ENCODE measurements at regions not wholly inside any gene's neighbourhood (a gene's known extent, or its start where the extent isn't known, plus 50 kb on each side); places are given as distances from the start of the nearest gene placed in this dataset.

- no peaks in the 10 kb centered on the region for H3K9me2 ChIP-seq (ENCODE audit: insufficient read depth, low read length)
Observed at GRCh38 chr6:15948930-15949900, 179.7 kb upstream of the MYLIP start.

GRCh38 chr6:15947923-15948322 lies 181.0 kb upstream of the MYLIP start:
- no peak overlapping the region for H3K4me2 ChIP-seq (ENCODE audit: low read length)
- peaks cover 16% of the 10 kb centered on the region for H3K4me1 ChIP-seq (ENCODE audit: insufficient read depth, low read length, poor library complexity, severe bottlenecking)
- H3K9me3 ChIP-seq (ENCODE audit: low read length): no peaks in the 10 kb centered on the region
- no peaks in the 10 kb centered on the region for H3K9me2 ChIP-seq (ENCODE audit: insufficient read depth, low read length)
- no peak overlapping the region for H3K4me3 ChIP-seq (ENCODE audit: low read depth, low read length, poor library complexity, severe bottlenecking)
- POLR2A ChIA-PET: no interaction called here
- no peaks in the 10 kb centered on the region for H4K20me1 ChIP-seq (ENCODE audit: insufficient read depth, low read length)
- BruUV-seq (replicated peaks): no TSS peak
- intact Hi-C loops (cut with micrococcal nuclease; ENCODE audit: unreplicated experiment): no loop called here
- H2AFZ ChIP-seq (ENCODE audit: low read length): no peak overlapping the region
- no peaks in the 10 kb centered on the region for H3K79me2 ChIP-seq (ENCODE audit: insufficient read depth, low read depth, low read length)
- CTCF ChIA-PET (ENCODE audit: unreplicated experiment): no interaction called here
- H3K27ac ChIP-seq (ENCODE audit: low read depth, low read length, poor library complexity, severe bottlenecking): no peak overlapping the region
- DNase-seq (ENCODE audit: low spot score): no peak
- no peaks in the 10 kb centered on the region for H3K36me3 ChIP-seq (ENCODE audit: insufficient read depth, low read length)
- TF ChIP-seq CTCF (conservative IDR thresholded peaks at IDR 0.05; ENCODE audit: low read length) (no peak), EZH2phosphoT487 (IDR thresholded peaks at IDR 0.05; ENCODE audit: borderline replicate concordance, low read depth, low read length) (no peak)

More at GRCh38 chr6:15948930-15949900, 179.7 kb upstream of the MYLIP start:
- DNase-seq (ENCODE audit: low spot score): no peak
- H3K79me2 ChIP-seq (ENCODE audit: insufficient read depth, low read depth, low read length): no peaks in the 10 kb centered on the region
- no peaks in the 10 kb centered on the region for H4K20me1 ChIP-seq (ENCODE audit: insufficient read depth, low read length)
- H3K27ac ChIP-seq (ENCODE audit: low read depth, low read length, poor library complexity, severe bottlenecking): no peak overlapping the region
- TF ChIP-seq CTCF (conservative IDR thresholded peaks at IDR 0.05; ENCODE audit: low read length): no peak
- no peak for TF ChIP-seq EZH2phosphoT487 (IDR thresholded peaks at IDR 0.05; ENCODE audit: borderline replicate concordance, low read depth, low read length)
- H2AFZ ChIP-seq (ENCODE audit: low read length): no peak overlapping the region
- H3K4me1 ChIP-seq (ENCODE audit: insufficient read depth, low read length, poor library complexity, severe bottlenecking): peaks cover 29% of the 10 kb centered on the region
- H3K36me3 ChIP-seq (ENCODE audit: insufficient read depth, low read length): no peaks in the 10 kb centered on the region
- ChIA-PET POLR2A (interaction anchor here (0.6 kb wide), 2 partner anchors 46 to 1822 kb away, joined by 3 to 4 read pairs; no protein-coding TSS in a partner anchor), CTCF (ENCODE audit: unreplicated experiment) (no interaction called here)
- BruUV-seq (replicated peaks): no TSS peak
- no peaks in the 10 kb centered on the region for H3K9me3 ChIP-seq (ENCODE audit: low read length)
- intact Hi-C loops (cut with micrococcal nuclease; ENCODE audit: unreplicated experiment): no loop called here
- no peak overlapping the region for H3K4me2 ChIP-seq (ENCODE audit: low read length)
- no peak overlapping the region for H3K4me3 ChIP-seq (ENCODE audit: low read depth, low read length, poor library complexity, severe bottlenecking)

- ChIA-PET POLR2A (no interaction called here), CTCF (ENCODE audit: unreplicated experiment) (no interaction called here)
- intact Hi-C loops (cut with micrococcal nuclease; ENCODE audit: unreplicated experiment): no loop called here
- H3K27ac ChIP-seq (ENCODE audit: low read depth, low read length, poor library complexity, severe bottlenecking): no peak overlapping the region
- no peak overlapping the region for H3K4me3 ChIP-seq (ENCODE audit: low read depth, low read length, poor library complexity, severe bottlenecking)
- TF ChIP-seq EZH2phosphoT487 (IDR thresholded peaks at IDR 0.05; ENCODE audit: borderline replicate concordance, low read depth, low read length): no peak
- TF ChIP-seq CTCF (conservative IDR thresholded peaks at IDR 0.05; ENCODE audit: low read length): no peak
- no peaks in the 10 kb centered on the region for H4K20me1 ChIP-seq (ENCODE audit: insufficient read depth, low read length)
- H2AFZ ChIP-seq (ENCODE audit: low read length): no peak overlapping the region
- no peaks in the 10 kb centered on the region for H3K9me2 ChIP-seq (ENCODE audit: insufficient read depth, low read length)
- no peaks in the 10 kb centered on the region for H3K9me3 ChIP-seq (ENCODE audit: low read length)
- peaks cover 11% of the 10 kb centered on the region for H3K4me1 ChIP-seq (ENCODE audit: insufficient read depth, low read length, poor library complexity, severe bottlenecking)
- H3K4me2 ChIP-seq (ENCODE audit: low read length): no peak overlapping the region
- H3K79me2 ChIP-seq (ENCODE audit: insufficient read depth, low read depth, low read length): no peaks in the 10 kb centered on the region
- no TSS peak for BruUV-seq (replicated peaks)
- DNase-seq (ENCODE audit: low spot score): no peak
- no peaks in the 10 kb centered on the region for H3K36me3 ChIP-seq (ENCODE audit: insufficient read depth, low read length)
Observed at GRCh38 chr6:15947436-15947835, 181.4 kb upstream of the MYLIP start.

All from OCI-LY7 (cell line).